AG04449 (cell line): ENCODE measurements at regions not wholly inside any gene's neighbourhood (a gene's known extent, or its start where the extent isn't known, plus 50 kb on each side); places are given as distances from the start of the nearest gene placed in this dataset.

ENCODE experiments used
- CTCF ChIA-PET: fragments of 350-600 bp; formaldehyde crosslinking; extraction: SDS; loops from one replicate; lab custom pipeline; 2021; ENCODE audit warnings: antibody characterized with exemption; lab: Yijun Ruan, JAX
- POLR2A ChIA-PET: fragments of 400-600, 350-600 bp; formaldehyde crosslinking; extraction: SDS; loops from one replicate; lab custom pipeline; 2020; ENCODE audit warnings: antibody characterized with exemption, inconsistent platforms; lab: Yijun Ruan, JAX
- DNase-seq: peaks from one replicate; pipeline ENCODE4 v3.0.0-alpha.2; 2010; ENCODE audit warnings: low read depth, low spot score
- H3K4me3 ChIP-seq: 2 replicates; pipeline ENCODE4 v1.5.1; 2011; ENCODE audit warnings: low read depth, mild to moderate bottlenecking, control low read depth, low read length
- CTCF ChIP-seq: IDR thresholded peaks from one replicate; pipeline ENCODE4 v1.5.1; 2011; ENCODE audit warnings: mild to moderate bottlenecking, moderate library complexity, low read length, control low read depth, inconsistent platforms; ENCODE audit not compliant: insufficient read depth; ENCODE audit errors: missing control alignments

DNA sequence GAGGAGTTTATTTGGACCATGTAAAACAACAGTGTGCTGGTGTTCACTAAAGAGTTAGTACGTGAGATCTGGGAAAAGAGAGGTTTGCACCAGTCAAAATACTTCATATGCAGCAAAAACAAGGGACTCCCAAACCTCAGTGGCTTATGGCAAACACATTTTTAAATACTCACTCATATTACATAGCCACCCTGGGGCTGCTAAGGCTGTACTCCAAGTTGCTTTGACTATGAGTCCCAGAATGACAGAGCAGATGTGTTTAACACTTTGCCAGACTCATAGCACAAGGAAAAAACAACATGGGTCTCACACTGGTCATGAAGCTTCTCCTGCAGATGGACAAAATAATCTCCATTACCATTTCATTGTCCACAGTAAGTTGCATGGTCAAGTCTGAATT lies 202.8 kb upstream of the GRIA4 start:
- TF ChIP-seq CTCF = no peak
- CTCF ChIA-PET = no interaction called here
- POLR2A ChIA-PET = no interaction called here
- DNase-seq = no peak
- H3K4me3 ChIP-seq = no peak overlapping the region

DNA sequence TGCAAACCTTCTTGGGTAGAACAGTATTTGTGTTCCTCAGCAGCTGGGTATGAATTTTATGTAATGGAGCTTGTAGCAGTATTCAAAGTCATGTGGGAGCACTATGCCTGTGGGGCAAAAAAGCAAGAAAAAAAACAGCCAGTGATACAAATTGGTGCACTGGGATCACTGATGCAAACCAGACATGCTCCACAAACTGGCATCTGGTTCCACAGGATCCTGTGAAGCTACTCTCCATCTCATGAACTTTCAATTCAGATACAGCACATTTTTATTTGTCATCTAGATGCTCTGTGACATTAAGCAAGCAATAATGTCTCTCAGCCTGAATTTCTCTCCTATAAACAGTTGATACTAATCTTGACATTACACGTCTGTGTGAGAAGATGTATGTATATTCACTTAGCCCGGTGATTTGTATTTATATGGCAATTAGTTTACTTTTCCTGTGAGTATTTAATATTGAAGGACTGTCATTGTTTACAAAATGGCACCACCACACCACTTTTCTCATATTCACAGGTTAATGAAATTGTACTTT lies 208.5 kb upstream of the GRIA4 start:
- CTCF ChIA-PET = no interaction called here
- no peak for DNase-seq
- H3K4me3 ChIP-seq = no peak overlapping the region
- no peak for TF ChIP-seq CTCF
- POLR2A ChIA-PET = no interaction called here

GRCh38 chr11:105399511-105399910 lies 210.4 kb upstream of the GRIA4 start:
- DNase-seq = no peak

DNA sequence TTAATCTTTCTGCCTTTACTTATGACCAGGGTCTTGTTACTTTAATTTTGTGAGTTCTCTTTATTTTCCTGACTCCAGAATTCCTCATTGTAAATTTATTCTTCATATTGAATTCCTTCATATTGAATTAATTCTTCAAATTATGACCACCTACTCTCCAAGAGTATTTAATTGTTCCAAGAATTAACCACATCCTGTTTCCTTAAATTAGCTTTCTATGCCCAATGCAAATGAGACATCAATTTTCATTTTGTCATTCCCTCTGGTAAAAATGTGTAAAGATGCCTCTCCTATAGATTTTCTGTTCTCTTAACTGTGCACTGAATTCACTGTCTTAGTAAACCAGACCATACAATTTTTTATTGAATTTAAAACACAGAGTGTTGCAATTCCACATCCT lies 211.2 kb upstream of the GRIA4 start:
- no peak overlapping the region for H3K4me3 ChIP-seq
- CTCF ChIA-PET = no interaction called here
- no peak for DNase-seq
- POLR2A ChIA-PET = no interaction called here
- TF ChIP-seq CTCF = no peak

More at GRCh38 chr11:105399511-105399910, 210.4 kb upstream of the GRIA4 start:
- no peak for TF ChIP-seq CTCF
- POLR2A ChIA-PET = no interaction called here
- CTCF ChIA-PET = no interaction called here
- H3K4me3 ChIP-seq = no peak overlapping the region

- DNase-seq = no peak
- TF ChIP-seq CTCF = no peak
- CTCF ChIA-PET = no interaction called here
- POLR2A ChIA-PET = no interaction called here
- no peak overlapping the region for H3K4me3 ChIP-seq
Observed at GRCh38 chr11:105393326-105393725, 216.5 kb upstream of the GRIA4 start.

DNA sequence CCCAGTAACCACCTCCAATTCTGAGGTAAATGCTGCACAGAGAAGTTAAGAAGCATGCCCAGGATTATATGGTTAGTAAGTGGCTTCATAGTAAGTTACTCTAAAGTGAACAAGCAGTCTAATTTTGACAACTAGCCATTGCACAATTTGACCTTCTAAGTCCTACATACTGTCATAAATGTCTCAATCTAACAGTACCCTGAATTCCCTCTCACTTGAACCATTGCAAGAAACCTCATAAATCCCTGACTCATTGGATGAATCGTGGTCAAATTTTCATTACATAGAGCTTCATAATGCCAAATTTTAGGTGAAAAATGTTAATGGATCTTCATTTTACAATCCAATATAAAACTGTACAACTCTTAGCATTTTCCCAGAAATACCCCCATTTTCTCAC lies 217.3 kb upstream of the GRIA4 start:
- ChIA-PET POLR2A (no interaction called here), CTCF (no interaction called here)
- DNase-seq = no peak
- no peak for TF ChIP-seq CTCF
- no peak overlapping the region for H3K4me3 ChIP-seq
